Caco-2 (cell line): ENCODE measurements at regions not wholly inside any gene's neighbourhood (a gene's known extent, or its start where the extent isn't known, plus 50 kb on each side); places are given as distances from the start of the nearest gene placed in this dataset.

Source experiments
- BruUV-seq: library from RNA; stranded (reverse); fragments of 400-500 nt; replicated peaks from 2 replicates; lab custom pipeline; 2021; lab: Mats Ljungman, UMichigan
- CTCF ChIA-PET: fragments of 300-600 bp; sonication (Branson Sonifier 250); formaldehyde crosslinking; loops from one replicate; lab custom pipeline; 2022; ENCODE audit warnings: antibody characterized with exemption; lab: Charles Lee
- POLR2A ChIA-PET: fragments of 300-600 bp; sonication (Branson Sonifier 250); formaldehyde crosslinking; loops from one replicate; lab custom pipeline; 2022; ENCODE audit warnings: antibody characterized with exemption; lab: Charles Lee
- DNase-seq, 2 experiments: peaks; one replicate each; pipeline versions ENCODE4 v3.0.0 to v3.0.0-alpha.2; 2020 to 2022
- H3K27me3 ChIP-seq: replicated peaks from 2 replicates; pipeline ENCODE4 v1.6.0; 2011; ENCODE audit warnings: low read length; ENCODE audit not compliant: control insufficient read depth, insufficient read depth
- H3K36me3 ChIP-seq: 2 replicates; pipeline ENCODE4 v1.5.1; 2011; ENCODE audit warnings: low read length; ENCODE audit not compliant: control insufficient read depth, insufficient read depth
- H3K4me1 ChIP-seq: fragments of 250-450 bp; sonication (Bioruptor Pico); 2 replicates; pipeline ENCODE4 v1.5.1; 2020; ENCODE audit warnings: mild to moderate bottlenecking
- H3K4me3 ChIP-seq: 2 replicates; pipeline ENCODE4 v1.5.1; 2011; ENCODE audit warnings: low read depth, mild to moderate bottlenecking, control low read depth, low read length
- H3K9me3 ChIP-seq: fragments of 250-450 bp; sonication (Bioruptor Pico); 2 replicates; pipeline ENCODE4 v1.5.1; 2020; ENCODE audit warnings: mild to moderate bottlenecking, moderate library complexity
- H3K27ac Mint-ChIP-seq: one replicate; pipeline ENCODE4 v1.8.0; 2022; ENCODE audit warnings: mixed read lengths; ENCODE audit not compliant: unreplicated experiment
- H3K27me3 Mint-ChIP-seq: one replicate; pipeline ENCODE4 v1.8.0; 2022; ENCODE audit warnings: mixed read lengths; ENCODE audit not compliant: insufficient read depth, unreplicated experiment
- H3K36me3 Mint-ChIP-seq: one replicate; pipeline ENCODE4 v1.8.0; 2022; ENCODE audit warnings: mild to moderate bottlenecking, mixed read lengths; ENCODE audit not compliant: insufficient read depth, unreplicated experiment
- H3K4me1 Mint-ChIP-seq: one replicate; pipeline ENCODE4 v1.8.0; 2022; ENCODE audit warnings: low read depth, mixed read lengths; ENCODE audit not compliant: unreplicated experiment
- H3K4me3 Mint-ChIP-seq: one replicate; pipeline ENCODE4 v1.8.0; 2022; ENCODE audit warnings: mild to moderate bottlenecking, moderate library complexity, mixed read lengths; ENCODE audit not compliant: unreplicated experiment
- H3K9me3 Mint-ChIP-seq: one replicate; pipeline ENCODE4 v1.8.0; 2022; ENCODE audit warnings: mixed read lengths; ENCODE audit not compliant: unreplicated experiment
- intact Hi-C: fragments of 100-400 bp; cut with micrococcal nuclease; formaldehyde crosslinking; loops from one replicate; pipeline ENCODE4 v1.10.0; 2022; ENCODE audit not compliant: unreplicated experiment
- TF ChIP-seq, protein P1 (sequence below), 2 experiments: fragments of 200-600 bp in 1 of 2; IDR thresholded peaks; 1 replicate in 1 of 2; 2 replicates in 1 of 2; pipeline versions ENCODE4 v1.5.1 to v1.8.0; 2011 to 2022; ENCODE audit warnings: antibody characterized with exemption in 1 of 2, control low read depth in 1 of 2, inconsistent platforms in 1 of 2, low read depth in 1 of 2, low read length in 1 of 2, mild to moderate bottlenecking in 1 of 2, moderate library complexity in 1 of 2; ENCODE audit not compliant: insufficient read depth in 1 of 2, severe bottlenecking in 1 of 2, unreplicated experiment in 1 of 2

GRCh38 chr1:175861626-175862367, 118.4 kb upstream of the TNR start:
- TF ChIP-seq, protein P1, sequence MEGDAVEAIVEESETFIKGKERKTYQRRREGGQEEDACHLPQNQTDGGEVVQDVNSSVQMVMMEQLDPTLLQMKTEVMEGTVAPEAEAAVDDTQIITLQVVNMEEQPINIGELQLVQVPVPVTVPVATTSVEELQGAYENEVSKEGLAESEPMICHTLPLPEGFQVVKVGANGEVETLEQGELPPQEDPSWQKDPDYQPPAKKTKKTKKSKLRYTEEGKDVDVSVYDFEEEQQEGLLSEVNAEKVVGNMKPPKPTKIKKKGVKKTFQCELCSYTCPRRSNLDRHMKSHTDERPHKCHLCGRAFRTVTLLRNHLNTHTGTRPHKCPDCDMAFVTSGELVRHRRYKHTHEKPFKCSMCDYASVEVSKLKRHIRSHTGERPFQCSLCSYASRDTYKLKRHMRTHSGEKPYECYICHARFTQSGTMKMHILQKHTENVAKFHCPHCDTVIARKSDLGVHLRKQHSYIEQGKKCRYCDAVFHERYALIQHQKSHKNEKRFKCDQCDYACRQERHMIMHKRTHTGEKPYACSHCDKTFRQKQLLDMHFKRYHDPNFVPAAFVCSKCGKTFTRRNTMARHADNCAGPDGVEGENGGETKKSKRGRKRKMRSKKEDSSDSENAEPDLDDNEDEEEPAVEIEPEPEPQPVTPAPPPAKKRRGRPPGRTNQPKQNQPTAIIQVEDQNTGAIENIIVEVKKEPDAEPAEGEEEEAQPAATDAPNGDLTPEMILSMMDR (IDR thresholded peaks at IDR 0.05; ENCODE audit: insufficient read depth in 1 of 2, low read depth in 1 of 2, low read length in 1 of 2, severe bottlenecking in 1 of 2, unreplicated experiment in 1 of 2) = no peak
- Mint-ChIP-seq H3K27me3 (no peaks in the 10 kb centered on the region), H3K27ac (no peak overlapping the region), H3K4me3 (no peak overlapping the region), H3K36me3 (no peaks in the 10 kb centered on the region), H3K9me3 (no peaks in the 10 kb centered on the region), H3K4me1 (peaks cover 20% of the 10 kb centered on the region)
- no peak overlapping the region for H3K4me3 ChIP-seq
- POLR2A ChIA-PET = no interaction called here
- H3K9me3 ChIP-seq = no peaks in the 10 kb centered on the region
- H3K4me1 ChIP-seq = peaks cover 20% of the 10 kb centered on the region
- no peak for DNase-seq
- intact Hi-C loops = no loop called here
- CTCF ChIA-PET = no interaction called here
- H3K27me3 ChIP-seq = no peaks in the 10 kb centered on the region
- no peaks in the 10 kb centered on the region for H3K36me3 ChIP-seq
- BruUV-seq = no TSS peak

DNA sequence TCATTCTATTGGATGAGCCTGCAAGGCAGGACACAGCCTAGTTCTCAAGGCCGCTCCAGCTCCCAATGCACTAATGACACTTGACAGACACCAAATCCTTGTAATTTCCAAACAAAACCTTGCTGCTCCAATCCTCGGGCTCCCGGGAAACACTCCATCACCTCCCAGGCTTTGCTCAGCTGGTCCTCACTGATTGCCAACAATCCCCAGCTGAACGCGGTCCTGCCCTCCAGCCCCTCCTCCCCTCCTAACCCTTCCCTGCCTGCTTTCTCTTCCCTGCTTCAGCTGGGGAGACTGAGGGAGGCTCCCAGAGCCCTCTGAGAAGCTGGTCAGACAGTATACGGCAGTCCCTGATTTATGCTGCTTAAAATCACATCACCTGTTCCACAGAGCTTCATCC, 114.4 kb upstream of the TNR start:
- no peaks in the 10 kb centered on the region for H3K9me3 Mint-ChIP-seq
- Histone ChIP-seq H3K4me1 (peaks cover 8% of the 10 kb centered on the region; the same call in 1 of the 2 replicates), H3K36me3 (no peaks in the 10 kb centered on the region), H3K9me3 (no peaks in the 10 kb centered on the region), H3K4me3 (no peak overlapping the region), H3K27me3 (no peaks in the 10 kb centered on the region)
- TF ChIP-seq, protein P1 (IDR thresholded peaks at IDR 0.05; ENCODE audit: insufficient read depth in 1 of 2, low read depth in 1 of 2, low read length in 1 of 2, severe bottlenecking in 1 of 2, unreplicated experiment in 1 of 2) = no peak
- no peaks in the 10 kb centered on the region for H3K27me3 Mint-ChIP-seq
- POLR2A ChIA-PET = no interaction called here
- no peak overlapping the region for H3K27ac Mint-ChIP-seq
- intact Hi-C loops = no loop called here
- no TSS peak for BruUV-seq
- H3K4me3 Mint-ChIP-seq = no peak overlapping the region
- CTCF ChIA-PET = no interaction called here
- H3K36me3 Mint-ChIP-seq = no peaks in the 10 kb centered on the region
- no peak for DNase-seq
- peaks cover 11% of the 10 kb centered on the region for H3K4me1 Mint-ChIP-seq

- no peaks in the 10 kb centered on the region for H3K27me3 Mint-ChIP-seq
- CTCF ChIA-PET = no interaction called here
- no peaks in the 10 kb centered on the region for H3K9me3 Mint-ChIP-seq
- no peaks in the 10 kb centered on the region for H3K27me3 ChIP-seq
- H3K4me1 Mint-ChIP-seq = peaks cover 11% of the 10 kb centered on the region
- H3K36me3 ChIP-seq = no peaks in the 10 kb centered on the region
- TF ChIP-seq, protein P1 (IDR thresholded peaks at IDR 0.05; ENCODE audit: insufficient read depth in 1 of 2, low read depth in 1 of 2, low read length in 1 of 2, severe bottlenecking in 1 of 2, unreplicated experiment in 1 of 2) = no peak
- H3K4me3 Mint-ChIP-seq = no peak overlapping the region
- POLR2A ChIA-PET = no interaction called here
- H3K36me3 Mint-ChIP-seq = no peaks in the 10 kb centered on the region
- intact Hi-C loops = no loop called here
- no peak overlapping the region for H3K4me3 ChIP-seq
- no peak for DNase-seq
- H3K4me1 ChIP-seq = no peaks in the 10 kb centered on the region
- no peak overlapping the region for H3K27ac Mint-ChIP-seq
- no TSS peak for BruUV-seq
- no peaks in the 10 kb centered on the region for H3K9me3 ChIP-seq
Measured at GRCh38 chr1:175853681-175854080, 110.3 kb upstream of the TNR start.
